Activated naive CD4-positive, alpha-beta T cell treated with anti-CD3 and anti-CD28 coated beads, Interleukin-2, amount 10 ng/mL, durations not matched to agents 7 days and 5 days (primary cell): ENCODE measurements at regions not wholly inside any gene's neighbourhood (a gene's known extent, or its start where the extent isn't known, plus 50 kb on each side); places are given as distances from the start of the nearest gene placed in this dataset.

Source experiments
- CTCF ChIA-PET: fragments of 350-600 bp; sonication (Branson Sonifier 250); formaldehyde crosslinking; loops from one replicate; lab custom pipeline; 2021; ENCODE audit warnings: antibody characterized with exemption; lab: Charles Lee
- DNase-seq: peaks from one replicate; pipeline ENCODE4 v3.0.0-alpha.2; 2020
- H3K27ac Mint-ChIP-seq: one replicate; pipeline ENCODE4 v1.8.0; 2021; ENCODE audit warnings: mild to moderate bottlenecking, moderate library complexity, mixed read lengths
- H3K27me3 Mint-ChIP-seq: one replicate; pipeline ENCODE4 v1.8.0; 2021; ENCODE audit warnings: mild to moderate bottlenecking, mixed read lengths
- H3K36me3 Mint-ChIP-seq: one replicate; pipeline ENCODE4 v1.8.0; 2021; ENCODE audit warnings: mixed read lengths
- H3K4me1 Mint-ChIP-seq: one replicate; pipeline ENCODE4 v1.8.0; 2021; ENCODE audit warnings: mixed read lengths
- H3K4me3 Mint-ChIP-seq: one replicate; pipeline ENCODE4 v1.8.0; 2021; ENCODE audit warnings: mild to moderate bottlenecking, moderate library complexity, mixed read lengths
- H3K9me3 Mint-ChIP-seq: one replicate; pipeline ENCODE4 v1.8.0; 2021; ENCODE audit warnings: mixed read lengths

DNA sequence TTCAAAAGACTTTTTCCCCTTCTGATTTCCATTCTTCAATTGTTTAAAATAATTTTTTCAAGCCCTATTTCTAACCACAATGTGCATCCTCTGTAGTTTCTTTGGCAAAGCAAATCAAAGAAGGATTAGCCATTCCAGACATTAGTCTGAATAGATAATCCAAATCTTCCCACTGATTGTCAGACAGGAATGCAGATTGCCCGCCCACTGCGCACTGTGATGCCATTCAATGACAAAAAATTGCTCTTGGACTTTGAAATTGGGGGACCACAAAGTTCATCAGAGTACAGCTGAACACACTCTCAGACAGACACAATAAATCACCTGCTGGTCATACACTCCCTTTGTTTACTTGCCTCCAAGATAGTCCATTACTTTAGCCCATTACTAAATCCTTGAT is 216.5 kb upstream of the DKK2 start:
- H3K9me3 Mint-ChIP-seq: no peaks in the 10 kb centered on the region
- H3K4me1 Mint-ChIP-seq: no peaks in the 10 kb centered on the region
- no peaks in the 10 kb centered on the region for H3K27me3 Mint-ChIP-seq
- no peaks in the 10 kb centered on the region for H3K36me3 Mint-ChIP-seq
- no peak for DNase-seq
- CTCF ChIA-PET: no interaction called here
- H3K4me3 Mint-ChIP-seq: no peak overlapping the region
- H3K27ac Mint-ChIP-seq: no peak overlapping the region

DNA sequence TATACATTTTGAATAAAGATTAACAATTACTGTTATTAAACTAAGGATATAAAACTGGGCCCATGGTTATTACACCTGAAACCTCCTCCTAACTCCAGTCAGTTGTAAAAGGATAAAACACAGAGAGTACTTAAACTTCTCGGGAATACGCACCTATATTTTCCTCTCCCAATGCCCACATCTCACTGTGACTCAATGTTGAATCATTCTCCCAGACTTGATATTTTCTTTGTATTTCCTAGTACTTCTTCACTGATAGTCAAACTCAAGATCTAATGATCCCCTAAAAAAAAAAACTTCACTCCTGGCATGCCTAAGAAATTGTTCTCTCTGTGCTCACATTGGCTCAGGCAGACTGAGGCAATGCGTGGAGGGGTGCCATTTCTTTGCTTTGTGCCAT is 212.5 kb upstream of the DKK2 start:
- Mint-ChIP-seq H3K4me1 (no peaks in the 10 kb centered on the region), H3K36me3 (no peaks in the 10 kb centered on the region), H3K27me3 (no peaks in the 10 kb centered on the region), H3K4me3 (no peak overlapping the region), H3K27ac (no peak overlapping the region), H3K9me3 (no peaks in the 10 kb centered on the region)
- CTCF ChIA-PET: no interaction called here
- DNase-seq: no peak

DNA sequence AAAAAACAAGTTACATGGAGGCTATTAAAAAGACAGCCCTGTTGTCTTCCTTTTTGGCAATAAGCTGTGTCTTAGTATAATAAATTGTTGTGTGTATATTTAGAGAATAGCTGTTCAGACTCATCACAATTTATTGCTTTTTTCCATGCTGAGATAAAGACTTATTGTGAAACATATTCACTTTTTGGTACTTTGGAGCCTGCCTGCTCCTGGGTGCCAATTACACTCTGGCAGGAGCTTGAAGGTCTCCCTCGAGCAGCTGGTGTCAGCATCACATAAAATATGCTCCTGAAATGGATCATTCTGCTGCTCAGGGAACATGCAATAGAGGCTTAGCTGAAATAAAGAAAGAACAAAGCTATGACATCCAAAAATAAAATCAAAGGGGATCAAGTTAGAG is 211.6 kb upstream of the DKK2 start:
- Mint-ChIP-seq H3K4me3 (no peak overlapping the region), H3K9me3 (no peaks in the 10 kb centered on the region), H3K27ac (no peak overlapping the region), H3K36me3 (no peaks in the 10 kb centered on the region), H3K4me1 (no peaks in the 10 kb centered on the region), H3K27me3 (no peaks in the 10 kb centered on the region)
- no peak for DNase-seq
- CTCF ChIA-PET: no interaction called here

DNA sequence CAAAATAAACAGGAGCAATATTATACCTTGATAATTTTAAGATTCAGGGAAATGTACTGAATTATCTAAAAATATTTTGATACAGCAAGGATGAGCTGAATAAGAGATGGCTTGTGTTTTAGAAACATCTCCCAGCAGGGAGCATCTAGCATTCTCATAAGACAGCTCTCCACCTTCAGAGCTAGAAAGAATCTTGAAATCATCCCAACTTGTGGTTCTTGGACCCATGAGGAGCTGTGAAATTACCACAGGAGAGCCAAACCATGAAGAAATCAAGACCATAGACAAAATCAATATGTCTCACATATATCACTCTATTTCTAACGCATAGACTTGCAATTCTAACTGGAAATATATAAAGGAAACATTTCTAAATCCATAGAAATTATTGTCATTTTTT is 210.6 kb upstream of the DKK2 start:
- Mint-ChIP-seq H3K9me3 (no peaks in the 10 kb centered on the region), H3K4me3 (no peak overlapping the region), H3K27ac (no peak overlapping the region), H3K36me3 (no peaks in the 10 kb centered on the region), H3K4me1 (no peaks in the 10 kb centered on the region), H3K27me3 (no peaks in the 10 kb centered on the region)
- CTCF ChIA-PET: no interaction called here
- no peak for DNase-seq

DNA sequence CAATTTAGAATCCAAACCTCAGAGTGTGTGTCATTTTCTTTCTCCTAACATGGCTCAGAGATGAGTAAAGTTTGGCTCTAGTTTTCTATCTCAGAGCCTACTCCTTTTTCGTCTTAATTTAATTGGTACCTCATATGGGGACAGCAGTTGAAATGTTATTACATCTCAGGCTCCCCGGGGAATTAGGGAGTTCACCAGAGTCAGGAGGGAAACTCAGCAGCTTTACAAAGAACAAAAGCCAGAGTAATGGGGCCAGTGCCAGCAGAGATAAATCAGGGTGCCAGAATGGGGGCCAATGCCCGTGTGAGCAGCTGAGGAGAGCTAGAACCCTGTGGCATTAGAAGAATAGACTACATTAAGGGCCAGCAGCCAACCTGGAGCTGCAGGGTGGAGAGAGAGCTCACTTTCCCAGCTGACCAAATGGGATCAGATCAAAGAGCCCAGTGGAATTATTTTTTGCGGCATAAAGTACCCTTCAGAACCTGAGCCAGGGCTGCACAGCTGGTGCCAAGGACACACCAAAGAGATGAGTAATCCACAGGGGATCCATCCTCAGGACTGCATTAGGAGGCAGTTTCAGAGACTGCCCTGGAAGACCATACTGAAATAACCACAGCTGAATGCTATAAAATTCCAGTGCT is 207.1 kb upstream of the DKK2 start:
- Mint-ChIP-seq H3K27me3 (no peaks in the 10 kb centered on the region), H3K36me3 (no peaks in the 10 kb centered on the region), H3K9me3 (no peaks in the 10 kb centered on the region), H3K4me3 (no peak overlapping the region), H3K4me1 (no peaks in the 10 kb centered on the region), H3K27ac (no peak overlapping the region)
- DNase-seq: no peak
- CTCF ChIA-PET: no interaction called here

DNA sequence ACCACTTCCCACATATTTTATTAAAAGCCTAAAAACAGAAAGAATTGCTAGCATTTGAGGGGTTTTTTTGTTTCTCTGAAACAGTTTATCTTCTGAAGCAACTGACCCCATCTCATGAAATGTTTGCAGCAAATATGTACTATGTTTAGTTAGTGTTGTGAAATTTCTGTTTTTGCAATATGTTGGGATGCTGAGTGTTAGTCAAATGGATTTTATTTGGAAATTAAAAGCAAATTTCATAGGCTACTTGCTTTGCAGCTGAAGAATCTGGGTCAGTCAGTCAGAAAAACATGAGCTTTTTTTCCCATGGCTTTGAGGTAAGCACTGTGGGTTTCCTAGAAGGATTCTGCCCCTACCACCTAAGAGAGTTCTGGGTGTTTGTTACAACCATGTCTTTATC is 184.9 kb upstream of the DKK2 start:
- Mint-ChIP-seq H3K4me1 (no peaks in the 10 kb centered on the region), H3K4me3 (no peak overlapping the region), H3K36me3 (no peaks in the 10 kb centered on the region), H3K9me3 (no peaks in the 10 kb centered on the region), H3K27ac (no peak overlapping the region), H3K27me3 (no peaks in the 10 kb centered on the region)
- CTCF ChIA-PET: no interaction called here
- DNase-seq: no peak

DNA sequence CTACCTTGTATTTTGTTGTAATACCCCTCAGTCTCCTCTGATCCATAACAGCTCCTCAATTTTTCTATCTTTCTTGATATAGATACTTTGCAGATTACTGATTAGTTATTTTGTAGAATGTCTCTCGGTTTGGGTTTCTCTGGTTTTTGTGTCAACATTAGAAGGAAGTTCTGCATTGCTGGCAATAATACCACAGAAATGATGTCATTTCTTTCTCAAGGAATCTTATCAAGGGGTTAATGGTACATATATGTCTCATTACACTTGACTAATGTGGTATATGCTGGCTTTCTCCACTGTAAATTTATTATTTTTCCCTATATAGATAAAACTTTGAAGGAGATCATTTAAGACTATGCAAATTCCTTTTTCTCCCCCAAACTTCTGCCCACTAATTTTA is 183.6 kb upstream of the DKK2 start:
- Mint-ChIP-seq H3K27me3 (no peaks in the 10 kb centered on the region), H3K9me3 (no peaks in the 10 kb centered on the region), H3K4me1 (no peaks in the 10 kb centered on the region), H3K36me3 (no peaks in the 10 kb centered on the region), H3K4me3 (no peak overlapping the region), H3K27ac (no peak overlapping the region)
- CTCF ChIA-PET: no interaction called here
- DNase-seq: no peak

DNA sequence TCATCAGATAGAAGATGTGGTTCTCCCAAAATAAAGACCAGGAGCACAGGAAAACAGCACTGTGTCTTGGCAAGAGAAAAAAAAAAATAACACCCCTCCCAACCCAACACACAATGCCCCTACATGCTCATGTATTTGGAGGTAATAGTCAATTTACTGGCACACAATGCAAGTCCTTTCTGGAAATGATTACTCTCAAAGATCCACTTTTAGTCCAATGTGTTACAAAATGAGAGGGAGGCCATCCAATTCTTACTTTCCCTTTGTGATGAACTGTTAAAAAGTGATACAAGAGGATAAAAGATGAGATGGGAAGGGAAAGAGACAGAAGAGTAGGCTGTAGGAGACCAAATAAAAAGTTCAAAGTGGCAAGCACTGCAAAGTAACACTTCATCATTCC is 180.3 kb upstream of the DKK2 start:
- Mint-ChIP-seq H3K4me1 (no peaks in the 10 kb centered on the region), H3K4me3 (no peak overlapping the region), H3K36me3 (no peaks in the 10 kb centered on the region), H3K9me3 (no peaks in the 10 kb centered on the region), H3K27ac (no peak overlapping the region), H3K27me3 (no peaks in the 10 kb centered on the region)
- DNase-seq: no peak
- CTCF ChIA-PET: no interaction called here

DNA sequence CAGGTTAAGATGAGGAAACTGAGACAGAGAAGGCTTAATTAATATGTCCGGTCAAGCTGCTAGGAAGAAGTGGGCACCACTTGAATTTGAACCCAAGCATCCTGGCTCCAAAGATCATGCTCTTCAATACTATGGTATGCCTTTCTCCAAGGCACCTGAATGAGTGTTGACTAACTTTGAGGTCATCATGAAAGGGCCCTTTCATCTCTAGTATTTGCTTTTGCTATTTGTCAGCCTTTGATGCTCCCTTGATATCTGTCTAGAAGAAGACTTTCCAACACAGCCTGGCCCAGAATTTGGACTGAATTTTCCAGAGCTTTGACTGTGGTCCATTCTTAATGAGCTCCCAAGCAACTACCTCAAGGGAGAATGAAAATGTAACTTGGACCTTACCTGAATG is 179.1 kb upstream of the DKK2 start:
- H3K4me3 Mint-ChIP-seq: no peak overlapping the region
- no peak overlapping the region for H3K27ac Mint-ChIP-seq
- no peaks in the 10 kb centered on the region for H3K27me3 Mint-ChIP-seq
- H3K4me1 Mint-ChIP-seq: no peaks in the 10 kb centered on the region
- no peaks in the 10 kb centered on the region for H3K36me3 Mint-ChIP-seq
- no peak for DNase-seq
- H3K9me3 Mint-ChIP-seq: no peaks in the 10 kb centered on the region
- CTCF ChIA-PET: no interaction called here

DNA sequence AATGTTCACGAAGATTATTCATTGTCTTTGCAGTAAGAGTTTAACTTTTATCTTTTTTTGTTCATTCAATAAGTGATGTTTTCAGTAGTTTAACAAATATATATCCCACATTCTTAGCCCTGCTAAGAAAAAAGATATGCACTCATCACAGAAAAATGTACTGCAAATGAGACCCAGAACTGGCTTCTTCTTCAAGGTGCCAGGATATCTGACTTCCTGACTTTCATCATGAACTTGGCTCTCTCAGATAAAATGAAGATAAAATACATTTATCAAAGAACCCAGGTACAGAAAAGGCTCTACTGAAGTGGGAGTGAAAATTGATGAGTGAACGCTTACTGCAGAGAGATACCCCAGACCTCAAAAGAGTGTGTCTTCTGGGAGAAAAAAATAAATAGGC is 177.8 kb upstream of the DKK2 start:
- Mint-ChIP-seq H3K4me1 (no peaks in the 10 kb centered on the region), H3K36me3 (no peaks in the 10 kb centered on the region)
- CTCF ChIA-PET: no interaction called here

DNA sequence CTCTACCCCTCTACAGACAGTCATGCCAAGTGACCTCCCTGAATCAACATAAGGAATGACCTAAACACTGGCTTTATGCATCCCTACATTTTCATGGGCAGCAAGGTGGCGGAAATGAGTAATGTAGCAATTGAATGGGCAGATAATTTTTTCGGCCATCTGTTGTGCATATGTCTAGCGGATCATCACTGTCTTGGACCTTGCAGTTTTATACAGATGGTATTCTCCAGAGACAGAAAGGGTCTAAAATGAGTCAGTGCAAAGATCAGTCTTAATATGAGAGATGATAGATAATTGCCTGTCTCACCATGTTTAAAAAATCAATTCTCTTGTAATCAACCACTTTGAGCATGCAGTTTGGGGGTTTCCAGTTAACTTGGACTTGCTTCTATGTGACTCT is 177.3 kb upstream of the DKK2 start:
- CTCF ChIA-PET: no interaction called here
- Mint-ChIP-seq H3K27ac (no peak overlapping the region), H3K9me3 (no peaks in the 10 kb centered on the region), H3K4me3 (no peak overlapping the region), H3K4me1 (no peaks in the 10 kb centered on the region), H3K27me3 (no peaks in the 10 kb centered on the region), H3K36me3 (no peaks in the 10 kb centered on the region)
- DNase-seq: no peak

More for the DNA sequence above, 177.8 kb upstream of the DKK2 start:
- no peaks in the 10 kb centered on the region for H3K27me3 Mint-ChIP-seq
- DNase-seq: no peak
- no peaks in the 10 kb centered on the region for H3K9me3 Mint-ChIP-seq
- no peak overlapping the region for H3K27ac Mint-ChIP-seq
- H3K4me3 Mint-ChIP-seq: no peak overlapping the region

DNA sequence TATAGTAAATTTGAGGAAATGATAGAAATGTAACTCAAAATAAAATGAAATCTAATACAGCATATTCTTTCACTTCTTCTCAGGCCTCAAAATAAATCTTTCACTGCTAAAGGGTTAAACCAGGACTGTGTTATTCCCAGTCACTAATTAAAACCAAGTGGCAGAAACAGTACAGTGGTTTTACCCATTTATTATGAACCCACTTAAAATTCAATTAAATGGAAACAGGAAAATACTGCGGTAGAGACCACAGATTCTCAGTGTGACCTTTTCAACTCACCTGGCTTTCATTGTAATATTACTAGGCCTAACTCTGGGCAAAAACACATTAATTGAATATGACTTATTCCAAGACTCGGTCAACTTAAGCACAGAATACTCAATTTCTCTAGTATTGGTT is 176.5 kb upstream of the DKK2 start:
- no peak for DNase-seq
- CTCF ChIA-PET: no interaction called here
- Mint-ChIP-seq H3K9me3 (no peaks in the 10 kb centered on the region), H3K36me3 (no peaks in the 10 kb centered on the region), H3K27me3 (no peaks in the 10 kb centered on the region), H3K27ac (no peak overlapping the region), H3K4me1 (no peaks in the 10 kb centered on the region), H3K4me3 (no peak overlapping the region)

DNA sequence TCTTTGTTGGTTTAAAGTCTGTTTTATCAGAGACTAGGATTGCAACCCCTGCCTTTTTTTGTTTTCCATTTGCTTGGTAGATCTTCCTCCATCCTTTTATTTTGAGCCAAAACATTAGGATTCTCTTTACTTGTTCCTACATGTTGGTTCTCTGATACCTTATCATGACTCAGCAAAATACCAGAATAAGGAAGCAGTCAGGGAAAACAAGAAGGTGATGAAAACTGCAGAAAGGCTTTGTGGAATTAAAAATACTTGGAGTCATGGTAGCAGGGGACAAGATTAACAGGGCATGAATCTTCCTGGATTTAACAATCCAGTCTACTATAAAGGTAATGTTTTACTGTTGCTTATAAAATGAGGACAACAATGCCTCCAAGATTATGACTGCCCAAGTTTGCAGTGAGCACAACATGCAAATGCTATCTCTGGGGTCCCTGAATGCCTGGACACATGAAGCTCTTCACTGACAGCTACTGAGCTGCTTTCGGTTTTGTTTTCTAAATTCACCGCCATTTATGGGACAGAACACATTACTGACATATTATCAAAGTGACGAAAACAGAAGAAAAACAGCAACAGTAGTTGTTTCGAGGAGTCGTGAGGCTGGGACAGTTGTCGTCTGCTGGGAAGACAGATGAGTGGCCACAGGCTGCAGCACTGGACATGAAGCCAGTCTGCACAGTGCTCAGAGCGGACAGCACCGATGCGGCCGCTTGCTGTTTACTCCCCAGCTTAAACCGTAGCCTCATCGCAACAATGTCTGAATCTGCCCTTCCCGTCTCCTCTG is 174.5 kb upstream of the DKK2 start:
- H3K9me3 Mint-ChIP-seq: no peaks in the 10 kb centered on the region
- H3K27ac Mint-ChIP-seq: no peak overlapping the region
- CTCF ChIA-PET: no interaction called here
- no peak for DNase-seq
- no peak overlapping the region for H3K4me3 Mint-ChIP-seq
- H3K36me3 Mint-ChIP-seq: no peaks in the 10 kb centered on the region
- H3K27me3 Mint-ChIP-seq: no peaks in the 10 kb centered on the region
- no peaks in the 10 kb centered on the region for H3K4me1 Mint-ChIP-seq

DNA sequence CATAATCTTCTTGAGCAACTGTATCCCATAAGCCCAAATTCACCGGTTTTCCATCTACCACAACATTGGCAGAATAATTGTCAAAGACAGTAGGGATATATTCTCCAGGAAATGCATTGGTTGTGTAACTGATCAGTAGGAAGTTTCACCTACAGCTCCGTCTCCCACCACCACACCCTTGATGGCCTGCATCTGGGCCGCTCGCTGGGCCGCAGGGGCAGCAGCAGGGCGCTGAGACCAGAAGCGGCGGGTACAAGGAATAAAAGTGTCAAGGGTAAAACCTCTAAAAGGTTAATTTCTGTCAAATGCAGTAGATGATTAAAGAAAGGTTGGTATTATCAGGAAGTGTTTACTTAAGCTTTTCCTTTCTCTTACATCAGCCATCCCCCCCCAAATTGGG is 167.6 kb upstream of the DKK2 start:
- Mint-ChIP-seq H3K36me3 (no peaks in the 10 kb centered on the region), H3K27ac (no peak overlapping the region), H3K4me1 (no peaks in the 10 kb centered on the region), H3K27me3 (no peaks in the 10 kb centered on the region), H3K9me3 (no peaks in the 10 kb centered on the region), H3K4me3 (no peak overlapping the region)
- CTCF ChIA-PET: no interaction called here
- no peak for DNase-seq

DNA sequence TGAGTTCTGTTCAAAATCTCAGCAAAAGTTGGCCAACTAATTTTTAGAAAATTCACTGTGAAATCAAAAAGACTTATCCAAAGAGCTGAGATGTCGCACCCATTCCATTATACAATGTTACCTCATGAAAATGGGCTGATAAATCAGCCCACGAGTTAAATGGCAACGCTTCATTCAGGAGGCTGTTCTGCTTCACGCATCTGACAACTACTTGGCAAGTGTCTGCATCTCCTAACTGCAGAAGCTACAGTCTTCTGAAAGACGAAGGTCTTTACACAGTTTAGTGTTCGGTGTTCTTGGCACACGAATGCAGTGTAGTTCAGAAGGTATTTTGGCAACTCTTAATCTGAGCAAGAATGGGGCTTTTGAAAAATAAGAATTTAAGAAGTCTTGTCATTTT is 166.6 kb upstream of the DKK2 start:
- no peaks in the 10 kb centered on the region for H3K36me3 Mint-ChIP-seq
- no peaks in the 10 kb centered on the region for H3K27me3 Mint-ChIP-seq
- no peak overlapping the region for H3K4me3 Mint-ChIP-seq
- H3K9me3 Mint-ChIP-seq: no peaks in the 10 kb centered on the region
- no peak for DNase-seq
- no peaks in the 10 kb centered on the region for H3K4me1 Mint-ChIP-seq
- CTCF ChIA-PET: no interaction called here
- H3K27ac Mint-ChIP-seq: no peak overlapping the region
